ENCODE measurements at regions not wholly inside any gene's neighbourhood (a gene's known extent, or its start where the extent isn't known, plus 50 kb on each side); places are given as distances from the start of the nearest gene placed in this dataset.
"Not testable (repeated sequence)": the region's sequence is repeated elsewhere in the genome, so short reads cannot be mapped to it uniquely, and the experiment has no call there.

- no peaks in the 10 kb centered on the region for H3K27me3 ChIP-seq
- H3K9me3 ChIP-seq, result no peaks in the 10 kb centered on the region
- DNase-seq, result no peak
- H3K4me1 ChIP-seq, result no peaks in the 10 kb centered on the region
- TF ChIP-seq CTCF (IDR thresholded peaks at IDR 0.05; ENCODE audit: low read depth, low read length), result no peak
- no peak overlapping the region for H3K4me3 ChIP-seq (ENCODE audit: low read depth, low read length)
- H3K36me3 ChIP-seq, result no peaks in the 10 kb centered on the region
Observed at GRCh38 chr3:110430146-110430545, 641.5 kb upstream of the NECTIN3 start.

DNA sequence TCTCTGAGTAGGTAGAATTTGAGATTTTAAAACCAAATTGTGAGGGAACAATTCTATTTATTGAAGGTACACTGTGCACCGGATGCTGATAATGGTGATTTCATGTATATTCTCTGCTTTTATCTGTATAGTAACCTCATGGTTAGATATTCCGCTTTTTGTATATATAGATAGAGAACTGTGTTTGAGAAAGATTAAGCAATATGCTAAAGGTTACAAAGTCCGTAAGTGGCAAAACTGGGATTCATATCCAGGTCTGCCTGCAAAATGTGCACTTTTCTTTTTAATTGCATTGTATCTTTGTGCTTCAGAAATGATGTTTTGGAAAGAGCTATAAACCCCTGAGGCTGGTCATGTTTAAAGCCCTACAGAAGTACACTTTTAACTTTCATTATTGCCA is 635.4 kb upstream of the NECTIN3 start:
- Histone ChIP-seq H3K27me3 (no peaks in the 10 kb centered on the region), H3K9me3 (no peaks in the 10 kb centered on the region), H3K36me3 (no peaks in the 10 kb centered on the region), H3K4me1 (no peaks in the 10 kb centered on the region), H3K4me3 (ENCODE audit: low read depth, low read length) (no peak overlapping the region)
- TF ChIP-seq CTCF (IDR thresholded peaks at IDR 0.05; ENCODE audit: low read depth, low read length), result no peak
- DNase-seq, result no peak

GRCh38 chr3:110440066-110440653 is 631.5 kb upstream of the NECTIN3 start:
- not testable (repeated sequence) for DNase-seq; H3K4me3 ChIP-seq (ENCODE audit: low read depth, low read length); H3K36me3 ChIP-seq; H3K4me1 ChIP-seq; H3K27me3 ChIP-seq; H3K9me3 ChIP-seq

- DNase-seq, result no peak
- no peaks in the 10 kb centered on the region for H3K27me3 ChIP-seq
- no peaks in the 10 kb centered on the region for H3K36me3 ChIP-seq
- no peak overlapping the region for H3K4me3 ChIP-seq (ENCODE audit: low read depth, low read length)
- no peaks in the 10 kb centered on the region for H3K9me3 ChIP-seq
- TF ChIP-seq CTCF (IDR thresholded peaks at IDR 0.05; ENCODE audit: low read depth, low read length), result no peak
- no peaks in the 10 kb centered on the region for H3K4me1 ChIP-seq
Observed at GRCh38 chr3:110454066-110454465, 617.5 kb upstream of the NECTIN3 start.

DNA sequence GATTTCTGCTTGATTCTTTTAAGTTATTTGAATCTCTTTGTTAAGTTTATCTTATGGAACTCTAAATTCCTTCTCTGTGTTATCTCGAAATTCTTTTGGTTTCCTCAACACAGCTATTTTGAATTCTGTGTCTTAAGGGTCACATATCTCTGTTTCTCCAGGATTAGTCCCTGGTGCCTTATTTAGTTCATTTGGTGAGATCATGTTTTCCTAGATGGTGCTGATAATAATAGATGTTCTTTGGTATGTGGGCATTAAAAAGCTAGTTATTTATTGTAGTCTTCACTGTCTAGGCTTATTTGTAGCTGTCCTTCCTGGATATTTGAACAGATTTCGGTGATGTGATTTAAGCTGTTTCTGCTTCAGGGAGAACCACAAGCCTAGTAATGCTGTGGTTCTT is 615.6 kb upstream of the NECTIN3 start:
- Histone ChIP-seq H3K4me3 (ENCODE audit: low read depth, low read length) (no peak overlapping the region), H3K27me3 (no peaks in the 10 kb centered on the region), H3K4me1 (no peaks in the 10 kb centered on the region), H3K36me3 (no peaks in the 10 kb centered on the region), H3K9me3 (no peaks in the 10 kb centered on the region)
- no peak for TF ChIP-seq CTCF (IDR thresholded peaks at IDR 0.05; ENCODE audit: low read depth, low read length)
- no peak for DNase-seq

GRCh38 chr3:110456438-110457138 is 615.0 kb upstream of the NECTIN3 start:
- Histone ChIP-seq H3K27me3 (no peaks in the 10 kb centered on the region), H3K9me3 (no peaks in the 10 kb centered on the region)
- DNase-seq, result no peak

More at GRCh38 chr3:110456438-110457138, 615.0 kb upstream of the NECTIN3 start:
- H3K4me1 ChIP-seq, result no peaks in the 10 kb centered on the region
- no peaks in the 10 kb centered on the region for H3K36me3 ChIP-seq
- no peak overlapping the region for H3K4me3 ChIP-seq (ENCODE audit: low read depth, low read length)
- TF ChIP-seq CTCF (IDR thresholded peaks at IDR 0.05; ENCODE audit: low read depth, low read length), result peak; percentile 29

Data from BE2C (cell line).